ENCODE measurements at regions not wholly inside any gene's neighbourhood (a gene's known extent, or its start where the extent isn't known, plus 50 kb on each side); places are given as distances from the start of the nearest gene placed in this dataset.

- no peak for DNase-seq (ENCODE audit: low read depth, low spot score)
- H3K4me3 ChIP-seq (ENCODE audit: low read length): no peak overlapping the region
Observed at GRCh38 chr2:184468826-184469225, 129.5 kb upstream of the ZNF804A start.

- no peak for DNase-seq (ENCODE audit: low read depth, low spot score)
- H3K4me3 ChIP-seq (ENCODE audit: low read length): no peak overlapping the region
Observed at GRCh38 chr2:184472481-184472880, 125.8 kb upstream of the ZNF804A start.

- no peak overlapping the region for H3K4me3 ChIP-seq (ENCODE audit: low read length)
- no peak for DNase-seq (ENCODE audit: low read depth, low spot score)
Observed at GRCh38 chr2:184481865-184482264, 116.5 kb upstream of the ZNF804A start.

GRCh38 chr2:184498936-184499335, 99.4 kb upstream of the ZNF804A start:
- H3K4me3 ChIP-seq (ENCODE audit: low read length): no peak overlapping the region
- DNase-seq (ENCODE audit: low read depth, low spot score): no peak

GRCh38 chr2:184504252-184504651, 94.1 kb upstream of the ZNF804A start:
- no peak overlapping the region for H3K4me3 ChIP-seq (ENCODE audit: low read length)
- DNase-seq (ENCODE audit: low read depth, low spot score): no peak

- no peak for DNase-seq (ENCODE audit: low read depth, low spot score)
- H3K4me3 ChIP-seq (ENCODE audit: low read length): no peak overlapping the region
Observed at GRCh38 chr2:184507254-184507653, 91.1 kb upstream of the ZNF804A start.

GRCh38 chr2:184517402-184517801, 80.9 kb upstream of the ZNF804A start:
- no peak overlapping the region for H3K4me3 ChIP-seq (ENCODE audit: low read length)
- no peak for DNase-seq (ENCODE audit: low read depth, low spot score)

- H3K4me3 ChIP-seq (ENCODE audit: low read length): no peak overlapping the region
- no peak for DNase-seq (ENCODE audit: low read depth, low spot score)
Observed at GRCh38 chr2:184520441-184520840, 77.9 kb upstream of the ZNF804A start.

- DNase-seq (ENCODE audit: low read depth, low spot score): no peak
- H3K4me3 ChIP-seq (ENCODE audit: low read length): no peak overlapping the region
Observed at GRCh38 chr2:184523732-184524131, 74.6 kb upstream of the ZNF804A start.

GRCh38 chr2:184524551-184525382, 73.6 kb upstream of the ZNF804A start:
- no peak overlapping the region for H3K4me3 ChIP-seq (ENCODE audit: low read length)
- DNase-seq (ENCODE audit: low read depth, low spot score): no peak

- no peak for DNase-seq (ENCODE audit: low read depth, low spot score)
- H3K4me3 ChIP-seq (ENCODE audit: low read length): no peak overlapping the region
Observed at GRCh38 chr2:184527058-184527457, 71.3 kb upstream of the ZNF804A start.

GRCh38 chr2:184528119-184528518, 70.2 kb upstream of the ZNF804A start:
- no peak for DNase-seq (ENCODE audit: low read depth, low spot score)

GRCh38 chr2:184530239-184530638, 68.1 kb upstream of the ZNF804A start:
- H3K4me3 ChIP-seq (ENCODE audit: low read length): no peak overlapping the region
- no peak for DNase-seq (ENCODE audit: low read depth, low spot score)

More at GRCh38 chr2:184528119-184528518, 70.2 kb upstream of the ZNF804A start:
- no peak overlapping the region for H3K4me3 ChIP-seq (ENCODE audit: low read length)

GRCh38 chr2:184530959-184531358, 67.4 kb upstream of the ZNF804A start:
- DNase-seq (ENCODE audit: low read depth, low spot score): no peak
- no peak overlapping the region for H3K4me3 ChIP-seq (ENCODE audit: low read length)

- DNase-seq (ENCODE audit: low read depth, low spot score): no peak
- H3K4me3 ChIP-seq (ENCODE audit: low read length): no peak overlapping the region
Observed at GRCh38 chr2:184532551-184532950, 65.8 kb upstream of the ZNF804A start.

GRCh38 chr2:184534986-184535385, 63.3 kb upstream of the ZNF804A start:
- H3K4me3 ChIP-seq (ENCODE audit: low read length): no peak overlapping the region
- no peak for DNase-seq (ENCODE audit: low read depth, low spot score)

- DNase-seq (ENCODE audit: low read depth, low spot score): no peak
- no peak overlapping the region for H3K4me3 ChIP-seq (ENCODE audit: low read length)
Observed at GRCh38 chr2:184540246-184540789, 58.0 kb upstream of the ZNF804A start.

- no peak overlapping the region for H3K4me3 ChIP-seq (ENCODE audit: low read length)
- DNase-seq (ENCODE audit: low read depth, low spot score): no peak
Observed at GRCh38 chr2:184541591-184541990, 56.7 kb upstream of the ZNF804A start.

GRCh38 chr2:184543832-184544231, 54.5 kb upstream of the ZNF804A start:
- no peak overlapping the region for H3K4me3 ChIP-seq (ENCODE audit: low read length)
- no peak for DNase-seq (ENCODE audit: low read depth, low spot score)
